OCI-LY3 (cell line): ENCODE measurements at regions not wholly inside any gene's neighbourhood (a gene's known extent, or its start where the extent isn't known, plus 50 kb on each side); places are given as distances from the start of the nearest gene placed in this dataset.
A peak's percentile ranks its signal among the peaks of the same experiment; 100 is the strongest.

Experiments
- H2AFZ ChIP-seq: fragments of 200-600, 300-600 bp; shearing (Covaris generic); 2 replicates; pipeline ENCODE4 v1.6.0; 2014; ENCODE audit warnings: antibody characterized with exemption, low read depth, low read length
- H3K27ac ChIP-seq: fragments of 200-600, 300-600 bp; sonication (generic); 2 replicates; pipeline ENCODE4 v1.5.1; 2014; ENCODE audit warnings: mild to moderate bottlenecking, low read length, moderate library complexity, mixed read lengths
- H3K27me3 ChIP-seq: fragments of 200-600, 300-600 bp; sonication (generic); 2 replicates; pipeline ENCODE4 v1.6.1; 2014; ENCODE audit warnings: low read depth, low read length, mixed read lengths
- H3K36me3 ChIP-seq: fragments of 200-600, 300-600 bp; sonication (generic); replicated peaks from 2 replicates; pipeline ENCODE3; 2014; ENCODE audit warnings: low read depth, low read length, mixed read lengths
- H3K4me1 ChIP-seq: fragments of 300-600, 200-600 bp; sonication (generic); 2 replicates; pipeline ENCODE4 v1.6.1; 2014; ENCODE audit warnings: low read length, mixed read lengths
- H3K4me2 ChIP-seq: fragments of 200-600, 300-600 bp; sonication (generic); 2 replicates; pipeline ENCODE4 v1.6.1; 2014; ENCODE audit warnings: low read length, mixed read lengths
- H3K4me3 ChIP-seq: fragments of 300-600, 200-600 bp; sonication (generic); 2 replicates; pipeline ENCODE4 v1.5.1; 2014; ENCODE audit warnings: antibody characterized with exemption, mild to moderate bottlenecking, low read length, moderate library complexity
- H3K79me2 ChIP-seq: fragments of 300-600, 200-600 bp; shearing (Covaris generic); 2 replicates; pipeline ENCODE4 v1.6.1; 2014; ENCODE audit warnings: mild to moderate bottlenecking, low read length, mixed read lengths
- H3K9ac ChIP-seq: fragments of 300-600, 200-600 bp; shearing (Covaris generic); 2 replicates; pipeline ENCODE4 v1.6.0; 2014; ENCODE audit warnings: mild to moderate bottlenecking, low read length, moderate library complexity
- H3K9me3 ChIP-seq: fragments of 200-600, 300-600 bp; shearing (Covaris generic); 2 replicates; pipeline ENCODE4 v1.6.1; 2014; ENCODE audit warnings: low read length, mixed read lengths; ENCODE audit not compliant: insufficient read depth
- H4K20me1 ChIP-seq: fragments of 200-600, 300-600 bp; sonication (generic); 2 replicates; pipeline ENCODE4 v1.6.1; 2016; ENCODE audit warnings: low read length, mixed read lengths; ENCODE audit not compliant: insufficient read depth
- CTCF ChIP-seq: fragments of 200-600, 300-600 bp; sonication (generic); IDR thresholded peaks from 2 replicates; pipeline ENCODE4 v1.5.1; 2014; ENCODE audit warnings: antibody characterized with exemption, low read length, low read depth
- EZH2phosphoT487 ChIP-seq: fragments of 200-600 bp; shearing (Covaris generic); IDR thresholded peaks from 2 replicates; pipeline ENCODE4 v1.6.1; 2018; ENCODE audit warnings: antibody characterized with exemption, mixed run types, low read depth

- Histone ChIP-seq H3K36me3 (no peaks in the 10 kb centered on the region), H3K4me3 (no peak overlapping the region), H4K20me1 (no peaks in the 10 kb centered on the region), H3K4me1 (no peaks in the 10 kb centered on the region), H3K27me3 (peaks cover 23% of the 10 kb centered on the region), H3K9me3 (no peaks in the 10 kb centered on the region), H2AFZ (no peak overlapping the region), H3K79me2 (no peaks in the 10 kb centered on the region), H3K4me2 (no peak overlapping the region), H3K27ac (no peak overlapping the region), H3K9ac (no peak overlapping the region)
- no peak for TF ChIP-seq CTCF
- no peak for TF ChIP-seq EZH2phosphoT487
Measured at GRCh38 chr2:30060562-30060961, 86.2 kb upstream of the YPEL5 start.

- TF ChIP-seq CTCF (no peak), EZH2phosphoT487 (no peak)
- H3K27me3 ChIP-seq = peaks cover 39% of the 10 kb centered on the region
- H2AFZ ChIP-seq = no peak overlapping the region
- no peak overlapping the region for H3K27ac ChIP-seq
- H3K79me2 ChIP-seq = no peaks in the 10 kb centered on the region
- no peak overlapping the region for H3K4me2 ChIP-seq
- no peak overlapping the region for H3K9ac ChIP-seq
- no peaks in the 10 kb centered on the region for H3K36me3 ChIP-seq
- no peaks in the 10 kb centered on the region for H4K20me1 ChIP-seq
- no peaks in the 10 kb centered on the region for H3K9me3 ChIP-seq
- no peak overlapping the region for H3K4me3 ChIP-seq
- no peaks in the 10 kb centered on the region for H3K4me1 ChIP-seq
Measured at GRCh38 chr2:30068067-30068466, 78.7 kb upstream of the YPEL5 start.

- no peak overlapping the region for H3K9ac ChIP-seq
- no peaks in the 10 kb centered on the region for H3K4me1 ChIP-seq
- TF ChIP-seq EZH2phosphoT487 (no peak), CTCF (peak; percentile 79)
- H3K4me3 ChIP-seq = no peak overlapping the region
- peaks cover 37% of the 10 kb centered on the region for H3K27me3 ChIP-seq
- no peak overlapping the region for H3K27ac ChIP-seq
- H3K36me3 ChIP-seq = no peaks in the 10 kb centered on the region
- no peaks in the 10 kb centered on the region for H4K20me1 ChIP-seq
- no peaks in the 10 kb centered on the region for H3K9me3 ChIP-seq
- no peaks in the 10 kb centered on the region for H3K79me2 ChIP-seq
- no peak overlapping the region for H3K4me2 ChIP-seq
- H2AFZ ChIP-seq = no peak overlapping the region
Measured at GRCh38 chr2:30072250-30072842, 74.5 kb upstream of the YPEL5 start.

- Histone ChIP-seq H3K79me2 (no peaks in the 10 kb centered on the region), H3K4me2 (no peak overlapping the region), H3K4me3 (no peak overlapping the region)
Measured at GRCh38 chr2:30073523-30073922, 73.3 kb upstream of the YPEL5 start.

More at GRCh38 chr2:30073523-30073922, 73.3 kb upstream of the YPEL5 start:
- H3K36me3 ChIP-seq = no peaks in the 10 kb centered on the region
- H4K20me1 ChIP-seq = no peaks in the 10 kb centered on the region
- peaks cover 31% of the 10 kb centered on the region for H3K27me3 ChIP-seq
- H3K9me3 ChIP-seq = no peaks in the 10 kb centered on the region
- no peaks in the 10 kb centered on the region for H3K4me1 ChIP-seq
- TF ChIP-seq CTCF (no peak), EZH2phosphoT487 (no peak)
- no peak overlapping the region for H3K9ac ChIP-seq
- H2AFZ ChIP-seq = no peak overlapping the region
- no peak overlapping the region for H3K27ac ChIP-seq
